ENCODE measurements at regions not wholly inside any gene's neighbourhood (a gene's known extent, or its start where the extent isn't known, plus 50 kb on each side); places are given as distances from the start of the nearest gene placed in this dataset.

DNA sequence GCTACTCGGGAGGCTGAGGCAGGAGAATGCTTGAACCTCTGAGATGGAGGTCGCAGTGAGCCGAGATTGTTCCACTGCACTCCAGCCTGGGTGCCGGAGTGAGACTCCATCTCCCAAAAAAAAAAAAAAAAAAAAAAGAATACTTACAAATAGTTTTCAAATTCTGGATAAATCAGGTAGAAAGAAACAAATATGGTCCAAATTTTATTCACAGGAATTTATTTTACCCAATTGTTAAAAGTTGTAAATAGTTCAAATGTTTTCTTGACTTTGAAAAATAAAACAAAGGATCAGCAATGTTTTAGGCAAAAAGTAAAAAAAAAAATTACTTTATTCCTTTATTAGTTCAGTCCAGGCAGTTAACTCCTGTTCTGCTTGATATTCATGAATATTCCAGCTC is 172.9 kb upstream of the NAMPT start:
- peaks cover 0 to 4% of the 10 kb centered on the region in 2 donors for H3K9me3 ChIP-seq
- H3K4me3 ChIP-seq: no peak overlapping the region
- 97% methylated on average over 4 of the region's 4 CpGs; no CpG with 5 or more reads in 1 of the 2 donors for WGBS, 2 donors (ENCODE audit: low coverage in 1 of 2)
- in situ Hi-C loops (cut with MboI; ENCODE audit: low pct_ligation_motif_present in 1 of 4, low pct_unique_long_range_greater_than_20kb in 1 of 4, low sequenced_read_pairs in 3 of 4): no loop called here
- intact Hi-C loops (cut with DNase I; ENCODE audit: low total_unique reads): loop anchor here (1.0 kb wide), 1 partner anchor 25 kb away; no protein-coding TSS in a partner anchor
- TF ChIP-seq POLR2A (IDR thresholded peaks at IDR 0.05): no peak
- TF ChIP-seq POLR2AphosphoS5 (IDR thresholded peaks at IDR 0.05): no peak
- TF ChIP-seq EP300 (IDR thresholded peaks at IDR 0.05; ENCODE audit: low read depth): no peak
- TF ChIP-seq, protein P1, sequence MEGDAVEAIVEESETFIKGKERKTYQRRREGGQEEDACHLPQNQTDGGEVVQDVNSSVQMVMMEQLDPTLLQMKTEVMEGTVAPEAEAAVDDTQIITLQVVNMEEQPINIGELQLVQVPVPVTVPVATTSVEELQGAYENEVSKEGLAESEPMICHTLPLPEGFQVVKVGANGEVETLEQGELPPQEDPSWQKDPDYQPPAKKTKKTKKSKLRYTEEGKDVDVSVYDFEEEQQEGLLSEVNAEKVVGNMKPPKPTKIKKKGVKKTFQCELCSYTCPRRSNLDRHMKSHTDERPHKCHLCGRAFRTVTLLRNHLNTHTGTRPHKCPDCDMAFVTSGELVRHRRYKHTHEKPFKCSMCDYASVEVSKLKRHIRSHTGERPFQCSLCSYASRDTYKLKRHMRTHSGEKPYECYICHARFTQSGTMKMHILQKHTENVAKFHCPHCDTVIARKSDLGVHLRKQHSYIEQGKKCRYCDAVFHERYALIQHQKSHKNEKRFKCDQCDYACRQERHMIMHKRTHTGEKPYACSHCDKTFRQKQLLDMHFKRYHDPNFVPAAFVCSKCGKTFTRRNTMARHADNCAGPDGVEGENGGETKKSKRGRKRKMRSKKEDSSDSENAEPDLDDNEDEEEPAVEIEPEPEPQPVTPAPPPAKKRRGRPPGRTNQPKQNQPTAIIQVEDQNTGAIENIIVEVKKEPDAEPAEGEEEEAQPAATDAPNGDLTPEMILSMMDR (IDR thresholded peaks at IDR 0.05): no peak
- DNase-seq: no peak
- no peak overlapping the region for H3K27ac ChIP-seq
- H3K36me3 ChIP-seq: no peaks in the 10 kb centered on the region
- no peaks in the 10 kb centered on the region for H3K27me3 ChIP-seq
- peaks cover 0 to 6% (median 0%) of the 10 kb centered on the region in 4 donors for H3K4me1 ChIP-seq

DNA sequence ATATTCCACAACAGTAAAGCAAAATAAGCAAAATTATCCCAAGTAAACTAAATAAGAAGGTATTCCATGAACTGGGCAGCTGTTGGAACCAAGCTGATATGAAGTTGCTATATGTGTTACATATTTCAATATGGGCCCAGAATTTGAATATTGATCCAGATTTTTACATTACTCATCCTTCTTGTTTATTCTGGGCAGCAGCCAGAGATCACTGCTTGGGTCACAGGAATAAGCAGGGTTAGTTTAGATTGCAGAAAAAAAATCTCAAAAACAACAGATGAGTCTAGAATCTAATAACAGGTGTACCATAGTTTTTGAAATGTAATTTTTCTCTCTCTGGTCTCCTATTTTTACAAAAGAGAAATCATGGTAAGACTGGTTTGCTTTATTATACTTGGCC is 171.5 kb upstream of the NAMPT start:
- H3K4me1 ChIP-seq: no peaks in the 10 kb centered on the region
- no peak overlapping the region for H3K4me3 ChIP-seq
- intact Hi-C loops (cut with DNase I; ENCODE audit: low total_unique reads): no loop called here
- no peak for DNase-seq
- no peak for TF ChIP-seq POLR2AphosphoS5 (IDR thresholded peaks at IDR 0.05)
- no peak for TF ChIP-seq POLR2A (IDR thresholded peaks at IDR 0.05)
- TF ChIP-seq EP300 (IDR thresholded peaks at IDR 0.05; ENCODE audit: low read depth): no peak
- TF ChIP-seq, protein P1 (IDR thresholded peaks at IDR 0.05): no peak
- H3K27me3 ChIP-seq: no peaks in the 10 kb centered on the region
- no peak overlapping the region for H3K27ac ChIP-seq
- peaks cover 0 to 11% of the 10 kb centered on the region in 2 donors for H3K9me3 ChIP-seq
- in situ Hi-C loops (cut with MboI; ENCODE audit: low pct_ligation_motif_present in 1 of 4, low pct_unique_long_range_greater_than_20kb in 1 of 4, low sequenced_read_pairs in 3 of 4): no loop called here
- no peaks in the 10 kb centered on the region for H3K36me3 ChIP-seq

DNA sequence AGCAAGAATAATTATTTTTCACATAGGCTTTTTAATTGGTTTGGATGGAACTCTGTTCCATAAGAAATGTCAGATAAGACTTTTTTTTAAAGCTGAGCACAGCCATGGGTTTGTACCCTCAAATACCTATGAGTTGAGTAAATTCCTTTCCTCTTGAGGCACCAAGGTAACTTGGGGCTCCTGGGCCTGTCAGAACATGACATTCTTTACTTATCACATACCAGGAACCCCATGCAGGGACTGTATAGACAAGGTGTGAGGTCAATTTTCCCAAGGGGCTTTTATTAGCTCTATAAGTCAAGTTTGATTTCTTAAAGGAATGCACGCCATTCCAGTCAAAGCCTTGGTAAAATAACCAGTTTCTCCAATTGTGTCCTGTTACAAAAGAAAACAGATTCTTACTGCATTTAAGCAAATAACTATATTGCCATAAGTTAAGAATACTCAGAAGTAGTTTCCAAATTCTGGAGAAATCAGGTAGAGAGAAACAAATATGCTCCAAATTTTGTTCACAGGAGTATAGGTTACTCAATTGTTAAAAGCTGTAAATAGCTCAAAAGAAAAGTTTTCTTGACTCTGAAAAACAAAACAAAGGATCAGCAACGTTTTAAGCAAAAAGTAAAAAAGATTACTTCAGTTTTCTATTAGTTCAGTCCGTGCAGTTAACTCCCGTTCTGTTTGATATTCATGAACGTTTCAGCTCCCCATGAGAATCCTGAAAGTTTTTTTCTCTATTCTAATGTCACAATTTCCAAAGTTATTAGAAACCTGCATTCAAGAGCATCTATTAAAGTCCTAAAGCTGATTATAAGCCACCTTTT is 167.5 kb upstream of the NAMPT start:
- H3K27ac ChIP-seq: no peak overlapping the region
- in situ Hi-C loops (cut with MboI; ENCODE audit: low pct_ligation_motif_present in 1 of 4, low pct_unique_long_range_greater_than_20kb in 1 of 4, low sequenced_read_pairs in 3 of 4) (no loop called here), intact Hi-C loops (cut with DNase I; ENCODE audit: low total_unique reads) (no loop called here)
- no peaks in the 10 kb centered on the region for H3K27me3 ChIP-seq
- no peaks in the 10 kb centered on the region for H3K4me1 ChIP-seq
- DNase-seq: no peak
- no peaks in the 10 kb centered on the region for H3K36me3 ChIP-seq
- no peak overlapping the region for H3K4me3 ChIP-seq
- no peak for TF ChIP-seq POLR2AphosphoS5 (IDR thresholded peaks at IDR 0.05)
- TF ChIP-seq, protein P1 (IDR thresholded peaks at IDR 0.05): no peak
- TF ChIP-seq POLR2A (IDR thresholded peaks at IDR 0.05): no peak
- TF ChIP-seq EP300 (IDR thresholded peaks at IDR 0.05; ENCODE audit: low read depth): no peak
- peaks cover 0 to 8% of the 10 kb centered on the region in 2 donors for H3K9me3 ChIP-seq
- 82 to 83% methylated on average over 5 of the region's 5 CpGs for WGBS, 2 donors (ENCODE audit: low coverage in 1 of 2)

DNA sequence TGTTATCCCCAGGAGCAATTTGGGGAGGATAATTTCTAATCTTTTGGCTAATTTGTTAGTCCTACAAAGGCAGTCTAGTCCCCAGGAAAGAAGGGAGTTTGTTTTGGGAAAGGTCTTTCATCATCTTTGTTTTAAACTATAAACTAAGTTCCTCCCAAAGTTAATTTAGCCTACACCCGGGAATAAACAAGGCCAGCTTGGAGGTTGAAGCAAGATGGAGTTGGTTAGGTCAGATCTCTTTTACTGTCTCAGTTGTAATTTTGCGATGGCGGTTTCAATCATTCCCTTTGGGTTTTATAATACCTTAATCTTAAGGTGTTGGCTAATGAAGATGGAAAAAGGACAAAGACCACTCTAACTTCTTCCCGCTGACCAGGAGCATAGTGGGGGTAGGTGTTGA is 166.4 kb upstream of the NAMPT start:
- no peak for TF ChIP-seq POLR2AphosphoS5 (IDR thresholded peaks at IDR 0.05)
- no peak for TF ChIP-seq EP300 (IDR thresholded peaks at IDR 0.05; ENCODE audit: low read depth)
- TF ChIP-seq POLR2A (IDR thresholded peaks at IDR 0.05): no peak
- TF ChIP-seq, protein P1 (IDR thresholded peaks at IDR 0.05): no peak
- Histone ChIP-seq H3K9me3 (peaks cover 0 to 8% of the 10 kb centered on the region in 2 donors), H3K4me1 (no peaks in the 10 kb centered on the region), H3K27me3 (no peaks in the 10 kb centered on the region), H3K4me3 (no peak overlapping the region), H3K27ac (no peak overlapping the region), H3K36me3 (no peaks in the 10 kb centered on the region)
- DNase-seq: no peak
- WGBS, 2 donors (ENCODE audit: low coverage in 1 of 2): 91 to 98% methylated on average over 4 of the region's 4 CpGs
- in situ Hi-C loops (cut with MboI; ENCODE audit: low pct_ligation_motif_present in 1 of 4, low pct_unique_long_range_greater_than_20kb in 1 of 4, low sequenced_read_pairs in 3 of 4): no loop called here
- intact Hi-C loops (cut with DNase I; ENCODE audit: low total_unique reads): no loop called here
